HEK293 (cell line): ENCODE measurements at regions not wholly inside any gene's neighbourhood (a gene's known extent, or its start where the extent isn't known, plus 50 kb on each side); places are given as distances from the start of the nearest gene placed in this dataset.

Source experiments
- CTCF ChIA-PET: fragments of 350-600 bp; formaldehyde crosslinking; extraction: SDS; loops from one replicate; lab custom pipeline; 2021; ENCODE audit warnings: antibody characterized with exemption; lab: Yijun Ruan, JAX
- POLR2A ChIA-PET: fragments of 300-600 bp; formaldehyde crosslinking; extraction: SDS; loops from one replicate; lab custom pipeline; 2020; ENCODE audit warnings: antibody characterized with exemption, inconsistent platforms; lab: Yijun Ruan, JAX
- H3K27ac ChIP-seq: fragments of 200-500 bp; sonication (Bioruptor generic); 2 replicates; pipeline ENCODE4 v1.5.1; 2014; ENCODE audit warnings: low read depth, low read length, control low read depth, inconsistent platforms; ENCODE audit errors: extremely low read depth
- H3K36me3 ChIP-seq, 2 experiments: fragments of 200-500 bp in 1 of 2; sonication (Bioruptor generic) in 1 of 2; 1 replicate in 1 of 2; 2 replicates in 1 of 2; pipeline ENCODE4 v1.5.1; 2014 to 2017; ENCODE audit warnings: inconsistent platforms in 2 of 2, low read length in 2 of 2; ENCODE audit not compliant: control insufficient read depth in 2 of 2, insufficient read depth in 1 of 2
- H3K4me1 ChIP-seq: fragments of 200-500 bp; sonication (Bioruptor generic); 2 replicates; pipeline ENCODE4 v1.5.1; 2014; ENCODE audit warnings: mild to moderate bottlenecking, low read length, inconsistent platforms; ENCODE audit not compliant: control insufficient read depth, insufficient read depth
- H3K4me3 ChIP-seq: 2 replicates; pipeline ENCODE4 v1.5.1; 2011; ENCODE audit warnings: low read depth, mild to moderate bottlenecking, control low read depth, low read length, moderate library complexity
- H3K9me3 ChIP-seq: fragments of 200-500 bp; sonication (Bioruptor generic); 2 replicates; pipeline ENCODE4 v1.5.1; 2014; ENCODE audit warnings: low read depth, low read length, inconsistent platforms; ENCODE audit not compliant: control insufficient read depth, insufficient read depth
- BCL11B ChIP-seq: fragments of 450-650 bp; formaldehyde crosslinking; IDR thresholded peaks from 2 replicates; pipeline ENCODE4 v1.5.1; 2016; ENCODE audit warnings: low read depth, missing biosample characterization, missing genetic modification characterization
- MZF1 ChIP-seq: fragments of 450-650 bp; formaldehyde crosslinking; IDR thresholded peaks from 2 replicates; pipeline ENCODE4 v1.5.1; 2017; ENCODE audit warnings: missing biosample characterization, missing genetic modification characterization, borderline replicate concordance
- PRDM6 ChIP-seq: fragments of 450-650 bp; formaldehyde crosslinking; IDR thresholded peaks from 2 replicates; pipeline ENCODE4 v1.5.1; 2017; ENCODE audit warnings: missing biosample characterization, missing genetic modification characterization
- ZBTB20 ChIP-seq: fragments of 450-650 bp; formaldehyde crosslinking; IDR thresholded peaks from 2 replicates; pipeline ENCODE4 v1.5.1; 2016; ENCODE audit warnings: missing biosample characterization, missing genetic modification characterization
- ZNF169 ChIP-seq: fragments of 450-650 bp; formaldehyde crosslinking; IDR thresholded peaks from 2 replicates; pipeline ENCODE4 v1.5.1; 2016; ENCODE audit warnings: missing biosample characterization, missing genetic modification characterization
- ZNF248 ChIP-seq: fragments of 450-650 bp; formaldehyde crosslinking; IDR thresholded peaks from 2 replicates; pipeline ENCODE4 v1.5.1; 2017; ENCODE audit warnings: missing biosample characterization, missing genetic modification characterization
- ZNF354C ChIP-seq: fragments of 450-650 bp; formaldehyde crosslinking; IDR thresholded peaks from 2 replicates; pipeline ENCODE4 v1.5.1; 2016; ENCODE audit warnings: missing biosample characterization, missing genetic modification characterization, low read depth, borderline replicate concordance
- ZNF433 ChIP-seq: fragments of 450-650 bp; formaldehyde crosslinking; IDR thresholded peaks from 2 replicates; pipeline ENCODE4 v1.5.1; 2016; ENCODE audit warnings: missing biosample characterization, missing genetic modification characterization, low read depth
- ZNF48 ChIP-seq: fragments of 450-650 bp; formaldehyde crosslinking; IDR thresholded peaks from 2 replicates; pipeline ENCODE4 v1.5.1; 2016; ENCODE audit warnings: missing biosample characterization, missing genetic modification characterization
- ZNF518A ChIP-seq: fragments of 450-650 bp; formaldehyde crosslinking; conservative IDR thresholded peaks from 2 replicates; pipeline ENCODE4 v1.5.1; 2016; ENCODE audit warnings: low read depth, missing biosample characterization, missing genetic modification characterization
- ZNF571 ChIP-seq: fragments of 450-650 bp; formaldehyde crosslinking; IDR thresholded peaks from 2 replicates; pipeline ENCODE4 v1.5.0; 2017; ENCODE audit warnings: missing biosample characterization, missing genetic modification characterization
- ZNF600 ChIP-seq: fragments of 450-650 bp; formaldehyde crosslinking; IDR thresholded peaks from 2 replicates; pipeline ENCODE4 v1.5.1; 2016; ENCODE audit warnings: missing biosample characterization, missing genetic modification characterization
- ZNF621 ChIP-seq: fragments of 450-650 bp; formaldehyde crosslinking; IDR thresholded peaks from 2 replicates; pipeline ENCODE4 v1.5.1; 2017; ENCODE audit warnings: missing biosample characterization, missing genetic modification characterization
- ZNF837 ChIP-seq: fragments of 450-650 bp; formaldehyde crosslinking; IDR thresholded peaks from 2 replicates; pipeline ENCODE4 v1.5.1; 2016; ENCODE audit warnings: missing biosample characterization, missing genetic modification characterization
- ZSCAN23 ChIP-seq: fragments of 450-650 bp; formaldehyde crosslinking; IDR thresholded peaks from 2 replicates; pipeline ENCODE4 v1.5.1; 2016; ENCODE audit warnings: missing biosample characterization, missing genetic modification characterization
- ZXDB ChIP-seq: fragments of 450-650 bp; formaldehyde crosslinking; IDR thresholded peaks from 2 replicates; pipeline ENCODE4 v1.5.1; 2016; ENCODE audit warnings: missing biosample characterization, missing genetic modification characterization
- TF ChIP-seq, protein P1 (sequence below): fragments of 450-650 bp; formaldehyde crosslinking; IDR thresholded peaks from 2 replicates; pipeline ENCODE4 v1.5.1; 2016; ENCODE audit warnings: missing biosample characterization, missing genetic modification characterization, low read depth

- no peak for TF ChIP-seq ZNF837
Observed at GRCh38 chr20:56730996-56731395, 101.9 kb downstream of the TFAP2C start (continued).

DNA sequence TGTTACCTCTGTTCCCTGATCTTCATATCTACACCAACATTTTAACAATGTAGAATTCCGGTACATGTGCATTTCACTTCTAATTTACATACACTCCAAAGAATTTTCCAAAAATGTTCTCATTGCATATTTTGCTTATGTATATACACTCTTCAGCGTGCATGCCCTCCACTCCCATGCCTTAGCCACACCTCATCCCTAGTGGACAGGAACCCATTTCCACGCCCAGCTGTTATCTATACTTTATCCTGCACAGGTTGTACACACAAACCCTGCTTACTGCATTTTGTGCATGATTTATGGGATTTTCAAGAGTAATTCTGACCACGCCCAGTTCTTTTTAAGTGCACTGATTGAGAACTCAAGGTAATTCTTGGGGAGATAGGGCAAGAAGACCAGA lies 102.4 kb downstream of the TFAP2C start:
- no peak overlapping the region for H3K4me3 ChIP-seq
- no peak for TF ChIP-seq ZBTB20 (tag by site-specific recombination)
- TF ChIP-seq ZNF354C (tag by site-specific recombination) = no peak
- TF ChIP-seq BCL11B (tag by site-specific recombination) = no peak
- TF ChIP-seq ZNF248 (tag by site-specific recombination) = no peak
- TF ChIP-seq ZNF621 = no peak
- no peak for TF ChIP-seq MZF1 (tag by site-specific recombination)
- no peak for TF ChIP-seq ZXDB (tag by site-specific recombination)
- no peak for TF ChIP-seq ZNF571 (tag by site-specific recombination)
- TF ChIP-seq PRDM6 (tag by site-specific recombination) = no peak
- TF ChIP-seq ZSCAN23 = no peak
- TF ChIP-seq ZNF518A (tag by site-specific recombination) = no peak
- no peak for TF ChIP-seq ZNF169 (tag by site-specific recombination)
- no peaks in the 10 kb centered on the region for H3K36me3 ChIP-seq
- no peaks in the 10 kb centered on the region for H3K9me3 ChIP-seq
- H3K27ac ChIP-seq = no peak overlapping the region
- CTCF ChIA-PET = no interaction called here
- no peaks in the 10 kb centered on the region for H3K4me1 ChIP-seq
- POLR2A ChIA-PET = no interaction called here

- no peaks in the 10 kb centered on the region for H3K36me3 ChIP-seq
- POLR2A ChIA-PET = interaction anchor here (0.7 kb wide), 2 partner anchors 128 to 447 kb away, joined by 3 to 5 read pairs; no protein-coding TSS in a partner anchor
- H3K4me3 ChIP-seq = no peak overlapping the region
- H3K4me1 ChIP-seq = no peaks in the 10 kb centered on the region
- H3K27ac ChIP-seq = no peak overlapping the region
- no peaks in the 10 kb centered on the region for H3K9me3 ChIP-seq
- CTCF ChIA-PET = no interaction called here
- no peak for TF ChIP-seq ZNF433
- no peak for TF ChIP-seq ZNF600 (tag by site-specific recombination)
- no peak for TF ChIP-seq ZNF48 (tag by site-specific recombination)
- TF ChIP-seq, protein P1, sequence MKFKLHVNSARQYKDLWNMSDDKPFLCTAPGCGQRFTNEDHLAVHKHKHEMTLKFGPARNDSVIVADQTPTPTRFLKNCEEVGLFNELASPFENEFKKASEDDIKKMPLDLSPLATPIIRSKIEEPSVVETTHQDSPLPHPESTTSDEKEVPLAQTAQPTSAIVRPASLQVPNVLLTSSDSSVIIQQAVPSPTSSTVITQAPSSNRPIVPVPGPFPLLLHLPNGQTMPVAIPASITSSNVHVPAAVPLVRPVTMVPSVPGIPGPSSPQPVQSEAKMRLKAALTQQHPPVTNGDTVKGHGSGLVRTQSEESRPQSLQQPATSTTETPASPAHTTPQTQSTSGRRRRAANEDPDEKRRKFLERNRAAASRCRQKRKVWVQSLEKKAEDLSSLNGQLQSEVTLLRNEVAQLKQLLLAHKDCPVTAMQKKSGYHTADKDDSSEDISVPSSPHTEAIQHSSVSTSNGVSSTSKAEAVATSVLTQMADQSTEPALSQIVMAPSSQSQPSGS (tag by site-specific recombination) = no peak
- TF ChIP-seq, all 188 proteins: peak for 0
Observed at GRCh38 chr20:56733967-56734366, 104.9 kb downstream of the TFAP2C start.
